GM21717 (cell line): ENCODE measurements at regions not wholly inside any gene's neighbourhood (a gene's known extent, or its start where the extent isn't known, plus 50 kb on each side); places are given as distances from the start of the nearest gene placed in this dataset.
A peak's percentile ranks its signal among the peaks of the same experiment; 100 is the strongest.
"Not testable (repeated sequence)": the region's sequence is repeated elsewhere in the genome, so short reads cannot be mapped to it uniquely, and the experiment has no call there.

ENCODE experiments used
- ATAC-seq: cut with Tn5 transposase; IDR thresholded peaks from one replicate; pipeline ENCODE4 v1.9.1; 2021; ENCODE audit warnings: mild to moderate bottlenecking, moderate library complexity; ENCODE audit not compliant: unreplicated experiment

DNA sequence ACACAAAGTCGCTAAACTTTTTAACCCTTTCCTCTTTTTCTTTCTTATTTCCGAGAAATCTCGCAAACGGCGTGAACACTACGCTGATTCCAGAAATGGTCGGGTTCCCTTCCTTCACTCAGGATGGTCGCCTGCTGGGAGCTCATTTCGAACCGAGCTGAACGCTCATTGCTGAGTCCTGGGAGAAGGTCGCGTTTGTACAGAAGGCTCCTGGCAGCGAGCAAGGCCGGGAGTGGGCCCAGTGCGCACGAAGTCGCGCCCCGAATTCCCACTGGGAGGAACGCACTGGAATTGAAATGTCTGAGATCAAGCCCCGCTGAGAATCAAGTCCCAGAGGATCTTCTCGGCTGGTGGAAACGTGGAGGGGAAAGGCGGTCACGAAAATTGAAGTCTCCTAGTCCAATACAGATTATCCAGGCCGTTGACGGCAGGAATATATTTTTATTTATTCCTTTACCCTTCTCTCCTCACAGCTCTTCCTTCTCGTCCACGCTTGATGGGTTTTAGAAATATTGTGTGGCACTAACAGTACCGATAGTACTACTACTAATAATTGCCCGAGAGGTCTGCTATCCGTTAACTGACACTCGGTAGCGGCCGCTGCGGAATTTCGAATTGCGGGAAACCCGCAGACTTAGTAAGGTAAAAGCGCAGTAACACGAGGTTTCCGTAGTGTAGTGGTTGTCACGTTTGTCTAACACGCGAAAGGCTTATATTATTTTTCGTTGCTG, 207.2 kb upstream of the ZNF184 start:
- ATAC-seq = peak; percentile 13

DNA sequence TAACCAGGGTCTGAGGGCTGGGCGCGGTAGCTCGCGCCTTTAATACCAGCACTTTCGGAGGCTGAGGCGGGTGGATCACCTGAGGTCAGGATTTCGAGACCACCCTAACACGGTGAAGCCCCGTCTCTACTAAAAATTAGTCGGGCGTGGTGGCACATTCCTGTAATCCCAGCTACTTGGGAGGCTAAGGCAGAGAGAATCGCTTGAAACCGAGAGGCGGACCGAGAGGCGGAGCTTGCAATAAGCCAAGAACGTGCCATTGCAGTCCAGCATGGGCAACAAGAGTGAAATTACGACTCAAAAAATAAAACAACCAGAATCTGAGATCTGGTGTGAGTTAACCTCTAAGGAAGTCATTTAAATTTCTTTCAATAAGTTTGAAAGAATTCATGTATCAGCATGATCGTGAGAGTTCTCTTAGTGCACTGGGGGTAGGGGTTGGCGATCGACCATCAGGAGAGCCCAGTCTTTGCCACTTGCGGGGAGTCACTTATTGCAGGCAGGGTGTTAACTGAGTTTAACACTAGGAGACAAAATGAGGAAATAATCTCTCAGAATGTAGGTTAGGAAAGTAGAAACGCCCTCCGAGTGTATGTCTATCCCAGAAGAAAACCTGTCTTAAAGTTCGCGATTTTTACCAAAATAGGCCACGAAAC, 206.5 kb upstream of the ZNF184 start:
- ATAC-seq = no peak

DNA sequence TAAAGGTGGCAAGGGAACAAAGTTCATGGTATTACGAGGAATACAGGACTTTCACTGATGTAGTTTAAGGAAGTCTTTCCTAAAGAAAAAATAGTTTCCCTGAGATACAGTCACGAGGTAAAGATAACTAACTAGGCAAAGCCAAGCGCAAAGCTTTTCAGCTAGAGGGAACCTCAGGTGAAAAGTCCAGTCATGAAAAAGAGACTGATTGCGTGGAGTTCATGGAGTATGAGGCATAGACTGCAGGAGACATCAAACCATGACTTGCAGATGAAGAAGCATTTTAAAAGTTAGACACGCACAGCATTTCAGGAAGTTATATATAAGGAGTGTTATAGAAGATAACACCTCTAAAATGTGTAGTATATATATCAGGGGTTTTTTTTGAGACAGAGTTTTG, 205.6 kb upstream of the ZNF184 start:
- ATAC-seq = no peak

DNA sequence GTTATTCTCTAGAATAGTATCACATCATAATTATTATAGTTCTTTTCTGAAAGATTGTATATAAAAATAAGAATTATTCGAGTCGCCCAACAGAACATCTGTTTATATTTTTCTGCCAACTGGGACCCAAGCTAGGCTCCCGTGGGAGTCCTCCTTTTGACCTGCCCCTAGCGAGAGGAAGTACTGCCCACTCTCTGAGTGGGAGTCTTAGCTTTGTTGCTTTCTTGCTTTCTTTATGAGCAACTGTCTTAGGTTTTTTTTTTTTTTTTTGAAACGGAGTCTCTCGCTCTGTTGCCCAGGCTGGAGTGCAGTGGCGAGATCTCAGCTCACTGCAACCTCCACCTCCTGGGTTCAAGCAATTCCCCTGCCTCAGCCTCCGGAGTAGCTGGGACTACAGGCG, 202.0 kb upstream of the ZNF184 start:
- ATAC-seq = no peak

DNA sequence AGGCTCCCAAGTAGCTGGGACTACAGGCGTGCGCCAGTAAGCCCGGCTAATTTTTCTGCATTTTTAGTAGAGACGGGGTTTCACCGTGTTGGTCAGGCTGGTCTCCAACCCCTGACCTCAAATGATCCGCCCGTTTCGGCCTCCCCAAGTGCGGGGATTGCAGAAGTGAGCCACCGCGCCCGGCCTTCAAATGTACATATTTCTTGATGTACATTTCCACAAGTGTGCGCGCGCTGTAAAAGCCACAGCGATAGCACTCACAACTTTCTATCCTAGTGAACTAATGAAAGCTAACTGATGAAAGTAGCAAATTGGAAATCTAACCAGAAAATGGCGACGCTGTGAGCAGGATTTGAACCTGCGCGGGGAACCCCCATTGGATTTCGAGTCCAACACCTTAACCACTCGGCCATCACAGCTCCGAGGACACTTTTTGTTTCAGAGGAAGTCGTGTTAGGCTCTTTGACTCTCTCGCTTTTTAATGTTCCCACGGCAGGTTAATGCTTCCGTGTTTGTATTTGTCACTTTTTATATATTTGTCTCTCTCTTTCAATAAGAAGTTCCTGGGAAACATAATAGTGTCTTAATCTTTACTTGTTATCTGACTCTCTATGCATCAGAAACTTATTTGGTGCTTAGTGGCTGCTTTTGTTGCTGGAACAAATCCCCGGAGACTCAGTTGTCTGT, 199.4 kb upstream of the ZNF184 start:
- peak; percentile 51 for ATAC-seq

DNA sequence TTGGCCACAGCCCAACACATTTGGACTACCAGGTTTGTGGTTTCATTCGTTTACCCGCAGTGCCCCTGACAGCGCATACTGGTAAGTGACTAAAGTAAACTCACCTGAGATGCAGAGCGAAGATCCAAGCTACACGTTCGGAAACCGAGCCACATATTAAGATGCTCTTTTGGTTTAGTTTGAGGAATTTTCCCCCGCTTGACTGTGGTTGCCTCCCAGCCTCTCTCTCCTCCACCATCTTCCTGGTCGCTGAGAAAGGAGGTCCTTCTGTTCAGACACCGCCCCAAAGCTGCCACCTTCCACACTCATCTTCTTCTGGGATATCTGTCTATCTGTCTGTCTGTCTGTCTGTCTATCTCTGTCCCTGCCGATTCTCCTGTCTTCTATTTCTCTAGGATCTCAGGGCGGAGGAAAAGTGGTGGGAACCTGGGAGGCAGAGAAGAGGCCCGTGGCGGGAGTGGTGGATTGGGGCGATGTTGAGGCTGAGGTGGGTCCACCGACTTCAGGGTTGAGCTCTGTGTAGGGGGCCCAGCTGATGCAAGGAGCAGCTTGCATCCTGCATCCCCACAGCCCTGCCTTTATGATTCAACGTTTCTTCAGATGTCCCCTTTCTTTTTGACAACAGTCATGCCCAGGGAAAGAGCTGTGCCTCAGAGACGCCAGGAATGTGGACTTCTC, 196.9 kb upstream of the ZNF184 start:
- no peak for ATAC-seq

DNA sequence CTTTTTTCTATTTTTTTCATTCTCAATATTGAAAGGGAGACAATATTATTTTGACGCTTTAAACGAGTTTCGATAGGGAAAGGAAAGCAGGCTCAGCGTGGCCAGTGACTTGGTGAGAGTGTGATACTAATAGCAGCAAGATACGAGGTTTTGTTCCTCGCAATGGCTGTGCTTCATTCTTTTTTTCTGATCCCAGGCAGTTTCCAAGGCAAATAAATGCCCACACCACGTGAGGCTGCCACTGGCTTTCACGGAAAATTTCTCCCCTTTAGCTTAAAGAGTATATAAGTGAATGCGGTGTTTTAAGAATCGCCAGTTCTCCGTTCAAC, 196.4 kb upstream of the ZNF184 start:
- ATAC-seq = no peak

DNA sequence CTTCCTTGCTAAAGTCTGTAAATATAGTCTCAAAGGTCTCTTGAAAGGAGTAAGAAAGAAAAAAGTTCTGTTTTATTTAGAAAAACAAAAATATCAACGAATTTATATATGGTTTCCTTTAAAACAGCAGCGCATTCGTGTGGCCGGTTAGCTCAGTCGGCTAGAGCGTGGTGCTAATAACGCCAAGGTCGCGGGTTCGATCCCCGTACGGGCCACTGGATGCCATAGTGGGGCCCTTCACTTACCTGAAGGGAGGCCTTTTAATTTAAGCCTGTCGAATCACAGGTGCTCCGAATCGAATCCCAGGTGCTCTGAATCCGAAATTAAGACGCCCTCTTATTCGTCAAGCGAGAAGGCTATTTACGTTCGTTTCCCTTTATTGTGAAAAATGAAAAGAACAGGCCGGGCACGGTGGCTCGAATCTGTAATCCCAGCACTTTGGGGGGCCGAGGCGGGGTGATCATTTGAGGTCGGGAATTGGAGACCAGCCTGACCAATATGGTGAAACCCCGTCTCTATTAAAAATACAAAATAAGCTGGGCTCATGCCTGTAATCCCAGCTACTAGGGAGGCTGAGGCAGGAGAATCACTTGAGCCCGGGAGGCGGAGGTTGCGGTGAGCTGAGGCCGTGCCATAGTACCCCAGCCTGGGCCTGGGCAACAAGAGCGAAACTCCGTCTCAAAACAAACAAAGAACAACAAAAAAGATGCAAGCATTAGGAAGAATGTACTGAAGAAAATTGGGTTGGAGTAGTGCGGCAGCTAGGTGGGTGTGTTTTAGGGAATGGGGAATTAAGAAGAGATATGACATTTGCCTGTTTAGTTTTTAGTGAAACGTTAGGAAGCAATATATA, 195.8 kb upstream of the ZNF184 start:
- ATAC-seq = no peak

DNA sequence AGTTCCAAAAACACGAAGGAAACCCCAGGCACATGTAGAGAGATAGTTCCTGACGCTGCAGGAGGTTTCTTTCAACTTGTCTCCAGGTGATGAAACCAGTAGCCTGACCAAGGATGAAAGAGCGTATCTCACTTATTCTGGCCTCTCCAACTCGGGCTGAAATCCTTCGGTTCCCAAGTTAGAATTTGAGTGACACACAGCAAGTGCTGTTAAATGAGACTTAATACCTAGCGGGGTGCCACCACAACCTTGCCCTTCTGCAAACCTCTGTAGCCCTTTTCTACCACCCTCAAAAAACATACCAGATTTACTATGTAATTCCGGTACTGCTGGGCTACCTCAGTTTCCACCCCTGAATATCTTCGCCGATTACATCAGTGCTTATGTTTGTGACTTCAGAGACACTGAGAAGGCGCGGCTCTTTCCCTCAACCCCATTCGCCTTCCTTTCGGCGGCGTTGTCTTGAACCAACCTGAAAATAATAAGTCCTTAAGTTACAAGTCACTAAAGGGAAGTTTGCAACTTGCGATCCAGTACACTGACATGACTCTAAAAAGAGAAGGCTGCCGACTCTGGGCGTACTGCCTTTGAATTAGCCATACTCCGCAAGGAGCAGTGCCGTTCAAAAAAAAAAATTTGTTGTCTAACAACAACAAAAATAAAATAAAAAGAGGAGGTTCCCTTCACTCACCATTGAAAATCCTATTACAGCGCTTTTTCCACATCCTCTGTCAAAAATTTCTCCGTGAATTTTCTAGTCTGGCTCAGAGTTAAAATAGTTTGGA, 194.9 kb upstream of the ZNF184 start:
- ATAC-seq = no peak

DNA sequence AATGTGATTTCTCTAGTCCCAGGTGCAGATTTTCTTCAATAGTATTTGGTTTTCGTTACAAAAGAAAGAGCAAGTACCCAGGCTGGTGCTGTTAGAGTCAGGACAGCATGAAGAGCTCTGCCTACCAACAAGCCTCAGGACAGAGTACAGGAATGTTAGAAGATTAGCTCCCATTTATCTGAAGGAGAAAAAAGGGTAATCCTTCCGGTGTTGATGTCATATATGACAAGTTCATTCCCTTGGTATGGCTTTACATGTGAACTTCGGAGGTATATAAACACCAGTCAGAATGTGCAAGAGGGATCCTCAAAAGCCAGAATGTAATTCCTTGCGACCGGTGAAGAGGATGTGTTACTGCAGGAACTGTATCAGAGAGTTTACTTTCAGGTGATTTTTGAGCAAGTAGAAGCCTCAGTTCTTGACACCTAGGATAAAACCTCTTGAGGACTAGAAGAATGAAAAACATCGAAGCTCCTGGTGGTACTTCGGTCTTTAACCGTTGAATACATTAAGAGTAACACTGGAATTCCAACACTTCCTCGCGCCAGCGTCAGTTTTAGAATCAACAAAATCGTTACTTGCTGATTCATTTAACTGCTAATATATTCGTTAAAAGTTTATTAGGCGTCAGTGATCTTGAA, 194.2 kb upstream of the ZNF184 start:
- ATAC-seq = no peak

DNA sequence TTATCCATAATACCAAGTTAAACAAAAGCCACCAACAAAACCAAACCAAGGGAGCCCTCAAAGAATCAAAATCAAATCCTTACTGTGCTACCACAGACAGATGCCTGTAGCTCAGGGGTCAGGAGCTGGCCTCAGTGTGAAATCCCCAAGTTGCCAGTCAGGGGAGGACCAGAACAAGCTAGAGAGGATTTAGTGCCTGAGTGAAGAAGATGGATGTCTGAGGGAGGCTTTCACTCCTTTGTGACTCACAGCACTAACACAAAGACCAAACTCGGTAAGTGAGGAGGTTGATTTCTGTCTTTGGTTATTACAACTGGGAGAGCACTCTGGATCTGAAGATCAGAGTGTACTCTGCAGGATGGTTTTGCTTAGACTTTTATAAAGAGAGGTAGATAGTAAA, 189.9 kb upstream of the ZNF184 start:
- ATAC-seq = no peak

DNA sequence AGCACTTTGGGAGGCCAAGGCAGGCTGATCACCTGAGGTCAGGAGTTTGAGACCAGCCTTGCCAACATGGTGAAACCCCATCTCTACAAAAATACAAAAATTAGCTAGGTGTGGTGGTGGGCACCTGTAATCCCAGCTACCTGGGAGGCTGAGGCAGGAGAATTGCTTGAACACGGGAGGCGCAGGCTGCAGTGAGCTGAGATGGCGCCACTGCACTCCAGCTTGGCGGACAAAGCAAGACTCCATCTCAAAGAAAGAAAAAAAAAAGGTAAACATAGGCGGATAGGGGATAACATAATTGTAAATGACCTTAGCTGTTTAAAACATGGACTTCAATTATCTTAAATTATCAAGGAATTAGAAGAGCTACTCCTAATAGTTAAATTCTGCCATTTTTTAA, 189.3 kb upstream of the ZNF184 start:
- not testable (repeated sequence) for ATAC-seq

DNA sequence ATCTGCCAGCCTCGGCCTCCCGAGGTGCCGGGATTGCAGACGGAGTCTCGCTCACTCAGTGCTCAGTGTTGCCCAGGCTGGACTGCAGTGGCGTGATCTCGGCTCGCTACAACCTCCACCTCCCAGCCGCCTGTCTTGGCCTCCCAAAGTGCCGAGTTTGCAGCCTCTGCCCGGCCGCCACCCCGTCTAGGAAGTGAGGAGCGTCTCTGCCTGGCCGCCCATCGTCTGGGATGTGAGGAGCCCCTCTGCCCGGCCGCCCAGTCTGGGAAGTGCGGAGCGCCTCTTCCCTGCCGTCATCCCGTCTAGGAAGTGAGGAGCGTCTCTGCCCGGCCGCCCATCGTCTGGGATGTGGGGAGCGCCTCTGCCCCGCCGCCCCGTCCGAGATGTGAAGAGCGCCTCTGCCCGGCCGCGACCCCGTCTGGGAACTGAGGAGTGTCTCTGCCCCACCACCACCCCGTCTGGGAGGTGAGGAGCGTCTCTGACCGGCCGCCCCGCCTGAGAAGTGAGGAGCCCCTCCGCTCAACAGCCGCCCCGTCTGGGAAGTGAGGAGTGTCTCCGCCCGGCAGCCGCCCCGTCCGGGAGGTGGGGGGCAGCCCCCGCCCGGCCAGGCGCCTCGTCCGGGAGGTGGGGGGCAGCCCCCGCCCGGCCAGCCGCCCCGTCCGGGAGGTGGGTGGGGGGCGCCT, 180.4 kb upstream of the ZNF184 start:
- not testable (repeated sequence) for ATAC-seq

DNA sequence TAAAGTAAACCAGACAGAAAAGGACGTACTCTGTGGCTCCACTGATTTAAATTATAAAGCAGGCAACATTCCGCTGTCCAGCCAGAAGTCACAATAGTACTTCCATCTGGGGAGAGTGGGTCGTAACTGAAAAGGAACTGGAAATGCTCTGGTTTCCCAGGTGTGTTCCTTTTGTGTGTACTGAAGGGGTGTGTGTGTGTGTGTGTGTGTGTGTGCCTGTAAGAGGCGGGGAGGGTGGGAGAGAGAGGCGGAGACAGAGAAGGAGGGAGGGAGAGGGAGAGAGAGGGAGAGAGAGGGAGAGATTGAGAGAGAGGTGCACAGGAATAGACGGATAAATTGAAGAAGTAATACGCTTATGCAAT, 178.4 kb upstream of the ZNF184 start:
- no peak for ATAC-seq

DNA sequence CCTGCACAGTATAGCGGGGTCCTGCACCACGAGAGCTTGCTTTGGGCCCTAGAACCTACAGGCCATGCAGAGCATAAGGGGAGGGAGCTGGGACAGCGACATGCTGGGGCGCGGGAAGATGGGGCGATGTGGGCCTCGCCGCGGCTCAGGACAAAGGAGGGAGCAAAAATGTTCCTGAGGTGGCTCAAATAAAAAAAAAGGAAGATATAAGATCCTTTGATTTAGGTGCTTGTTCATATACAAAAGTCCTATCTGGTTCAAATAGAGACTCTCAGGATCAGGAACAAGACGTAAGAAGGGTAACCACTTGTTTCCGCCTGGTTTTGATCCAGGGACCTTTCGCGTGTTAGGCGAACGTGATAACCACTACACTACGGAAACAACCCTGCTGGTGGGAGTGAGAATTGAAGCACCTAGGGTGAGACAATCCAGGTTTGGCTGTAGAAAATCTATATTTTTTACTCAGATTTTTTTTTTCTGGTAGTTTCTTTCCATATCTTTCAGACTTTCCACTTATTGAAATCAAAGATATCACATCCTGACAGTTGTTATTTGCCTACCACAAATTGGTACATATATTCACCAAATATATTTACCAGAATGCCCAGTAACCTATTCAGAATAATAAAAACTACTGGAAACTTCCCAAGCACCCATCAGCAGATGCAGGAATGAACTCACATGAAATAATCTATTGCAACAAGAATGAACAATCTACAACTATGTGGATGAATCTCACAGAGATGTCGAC, 177.9 kb upstream of the ZNF184 start:
- no peak for ATAC-seq

DNA sequence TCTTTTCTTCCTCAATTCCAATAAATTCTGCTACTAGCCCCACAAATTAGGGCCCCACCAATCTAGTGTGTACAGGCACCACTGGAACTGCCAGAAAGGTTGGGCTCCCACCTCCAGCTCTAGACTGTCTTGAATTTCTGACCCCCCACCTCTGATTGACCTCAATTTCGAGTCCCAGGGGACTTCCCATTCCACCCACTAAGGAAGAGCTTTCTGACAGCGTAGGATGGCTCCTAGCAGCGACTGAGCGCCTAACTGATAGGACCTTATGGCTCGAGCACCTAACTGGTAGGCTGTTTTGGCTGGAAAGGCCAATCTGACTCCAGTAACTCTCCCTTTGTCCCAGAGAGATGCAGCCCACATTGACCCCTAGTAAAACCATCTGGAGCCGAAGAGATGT, 171.6 kb upstream of the ZNF184 start:
- ATAC-seq = no peak

DNA sequence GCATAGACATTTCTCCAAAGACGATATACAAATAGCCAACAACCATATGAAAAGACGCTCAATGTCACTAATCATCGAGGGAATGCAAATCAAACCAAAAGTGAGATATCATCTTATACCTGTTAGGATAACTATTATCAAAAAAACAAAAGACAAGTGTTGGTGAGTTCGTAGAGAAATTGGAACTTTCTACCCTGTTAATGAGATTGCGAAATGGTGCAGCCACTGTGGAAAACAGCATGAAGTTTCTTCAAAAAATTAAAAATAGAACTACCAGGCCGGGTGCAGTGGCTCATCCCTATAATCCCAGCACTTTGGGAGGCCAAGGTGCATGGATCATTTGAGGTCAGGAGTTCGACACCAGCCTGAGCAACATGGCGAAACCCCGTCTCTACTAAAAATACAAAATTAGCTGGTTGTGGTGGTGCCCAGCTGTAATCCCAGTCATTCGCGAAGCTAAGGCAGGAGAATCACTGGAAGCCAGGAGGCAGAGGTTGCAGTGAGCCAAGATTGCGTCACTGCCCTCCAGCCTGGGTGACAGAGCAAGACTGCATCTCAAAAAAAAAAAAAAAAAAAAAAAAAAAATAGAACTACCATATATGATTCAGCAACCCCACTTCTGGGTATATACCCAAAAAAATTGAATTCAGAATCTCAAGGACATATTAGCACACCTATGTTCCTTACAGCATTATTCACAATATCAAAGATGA, 170.0 kb upstream of the ZNF184 start:
- no peak for ATAC-seq

DNA sequence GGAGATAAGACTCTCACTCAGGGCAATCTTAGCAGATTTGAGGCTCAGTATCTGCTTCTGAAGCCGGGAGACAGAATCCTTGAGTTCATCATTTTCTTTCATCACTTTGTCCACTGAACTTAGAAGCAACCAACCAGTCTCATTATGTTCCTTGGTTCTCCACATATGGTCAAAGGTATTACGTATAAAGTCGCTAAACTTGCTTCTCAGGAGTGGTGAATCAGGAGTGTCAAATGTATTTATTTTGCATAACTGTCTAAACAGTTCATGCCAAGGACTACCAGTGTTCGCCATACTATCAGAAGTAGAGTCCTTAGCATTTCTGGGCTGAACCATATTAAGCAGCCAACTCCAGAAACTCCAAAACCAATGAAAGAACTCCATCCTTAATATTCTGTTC, 163.0 kb upstream of the ZNF184 start:
- not testable (repeated sequence) for ATAC-seq
